ENCODE measurements at regions not wholly inside any gene's neighbourhood (a gene's known extent, or its start where the extent isn't known, plus 50 kb on each side); places are given as distances from the start of the nearest gene placed in this dataset.
"Not testable (repeated sequence)": the region's sequence is repeated elsewhere in the genome, so short reads cannot be mapped to it uniquely, and the experiment has no call there.

DNA sequence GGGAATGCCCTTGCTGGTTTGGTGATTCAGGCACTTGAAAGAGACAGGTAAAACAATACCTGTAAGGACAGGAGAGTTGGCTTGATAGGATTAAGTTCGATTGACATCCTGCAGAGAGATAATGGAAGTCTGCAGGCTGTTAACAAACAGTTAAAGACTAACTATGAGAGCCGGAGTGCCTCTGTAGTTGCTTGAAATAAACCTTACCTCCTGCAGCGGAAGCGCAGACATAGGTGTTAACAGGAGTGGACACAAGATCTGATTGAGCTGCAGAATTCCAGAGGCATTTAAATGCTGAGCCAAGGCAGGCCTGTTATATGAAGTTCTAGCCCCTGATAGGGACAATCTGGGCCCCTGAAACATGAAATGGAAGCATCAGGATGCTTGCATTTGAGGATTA lies 416.7 kb upstream of the MAOA start:
- no peak for DNase-seq

DNA sequence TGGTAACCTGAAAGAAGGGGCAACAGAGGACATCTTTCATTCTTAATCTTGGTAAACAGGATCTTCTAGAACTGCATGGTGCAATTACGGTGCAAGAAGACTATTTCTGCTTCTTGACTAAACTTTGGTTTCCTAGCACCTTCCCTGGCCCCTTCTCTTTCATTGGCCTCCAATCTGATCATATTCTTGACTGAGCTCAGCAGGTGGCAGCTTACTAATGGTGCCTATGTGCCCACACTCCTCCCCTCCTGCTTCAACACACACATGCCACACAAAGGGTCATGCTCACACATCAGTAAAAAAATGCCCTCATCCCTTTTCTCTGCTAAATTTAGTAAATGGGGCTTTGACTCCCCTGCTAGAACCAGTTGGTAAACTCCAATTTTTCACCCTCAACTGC lies 400.5 kb upstream of the MAOA start:
- DNase-seq: no peak

GRCh38 chrX:43266487-43266886 lies 389.6 kb upstream of the MAOA start:
- DNase-seq: no peak

GRCh38 chrX:43267652-43268051 lies 388.4 kb upstream of the MAOA start:
- no peak for DNase-seq

- no peak for DNase-seq
These were observed 386.9 kb upstream of the MAOA start for GRCh38 chrX:43269201-43269600.

DNA sequence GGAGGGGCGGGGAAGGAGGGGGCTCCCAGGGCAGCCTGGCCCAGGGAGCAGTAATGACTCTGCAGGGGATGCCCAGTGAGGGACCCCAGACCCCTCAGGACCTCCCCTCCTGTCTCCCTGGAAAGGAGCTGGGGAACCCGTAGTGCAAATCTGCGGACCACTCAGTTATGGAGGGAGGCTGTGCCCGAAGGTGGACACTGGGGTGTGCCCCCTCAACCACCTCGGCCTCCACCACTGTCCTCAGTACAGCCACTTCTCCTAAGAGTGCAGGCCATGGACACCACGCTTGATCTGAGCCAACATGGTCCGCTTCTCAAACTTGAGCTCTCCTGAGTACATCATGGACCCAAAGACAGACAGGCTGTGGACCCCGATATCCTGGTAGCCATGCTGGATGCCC lies 378.2 kb upstream of the MAOA start:
- DNase-seq: no peak

GRCh38 chrX:43278440-43278839 lies 377.7 kb upstream of the MAOA start:
- no peak for DNase-seq

DNA sequence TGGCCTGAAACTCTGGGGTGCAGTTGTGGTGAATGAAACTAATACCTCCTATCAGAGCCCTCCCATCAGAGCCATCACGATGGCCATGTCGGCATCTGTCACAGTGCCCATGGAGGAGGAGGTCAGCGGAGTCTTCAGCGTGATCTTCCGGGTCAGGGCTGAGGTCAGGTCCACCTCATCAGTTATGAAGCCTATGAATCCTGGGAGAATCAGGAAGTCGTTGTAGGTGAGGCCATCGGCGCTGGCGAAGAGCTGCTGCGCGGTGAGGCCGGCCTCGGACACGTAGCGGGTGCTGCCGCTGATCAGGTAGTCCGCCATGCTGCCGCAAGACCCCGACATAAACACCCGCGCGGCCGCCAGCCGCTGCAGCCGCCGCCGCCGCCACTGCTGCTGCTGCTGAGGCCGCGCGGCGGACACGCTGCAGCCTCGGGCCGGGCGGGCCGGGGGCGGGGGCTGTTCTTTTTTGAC lies 376.7 kb upstream of the MAOA start:
- DNase-seq: no peak

DNA sequence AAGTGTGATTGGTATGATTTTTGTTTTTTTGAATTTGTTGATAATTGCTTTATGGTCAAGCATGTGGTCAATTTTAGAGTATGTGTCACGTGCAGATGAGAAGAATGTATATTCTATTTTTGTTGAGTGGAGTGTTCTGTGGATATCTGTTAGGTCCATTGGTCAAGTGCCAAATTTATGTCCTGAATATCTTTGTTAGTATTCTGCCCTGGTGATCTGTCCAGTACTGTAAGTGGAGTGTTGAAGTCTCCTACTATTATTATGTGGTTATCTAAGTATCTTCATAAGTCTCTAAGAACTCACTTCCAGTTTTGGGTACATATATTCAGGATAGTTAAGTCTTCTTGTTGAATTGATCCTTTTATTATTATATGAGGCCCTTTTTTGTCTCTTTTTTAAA lies 372.9 kb upstream of the MAOA start:
- no peak for DNase-seq

GRCh38 chrX:43311625-43312024 lies 344.5 kb upstream of the MAOA start:
- not testable (repeated sequence) for DNase-seq

DNA sequence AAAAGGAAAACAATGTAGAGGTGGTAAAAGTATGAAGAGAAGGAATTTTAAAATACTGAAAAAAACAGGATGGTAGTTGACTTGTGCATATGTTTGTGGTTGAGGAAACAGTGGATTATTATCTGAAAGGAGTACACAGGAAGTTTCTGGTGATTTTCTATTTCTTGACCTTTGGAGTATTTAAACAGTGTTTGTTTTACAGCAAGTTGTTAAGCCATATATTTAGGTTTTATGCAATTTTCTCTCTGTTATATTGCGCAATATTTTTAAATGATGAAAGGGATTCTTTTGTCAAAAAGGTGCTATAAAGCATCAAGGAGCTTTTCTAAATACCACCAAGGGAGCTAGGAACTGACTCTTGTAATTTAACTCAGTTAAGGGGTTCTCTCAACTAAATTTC lies 343.1 kb upstream of the MAOA start:
- DNase-seq: no peak

- no peak for DNase-seq
These were observed 341.6 kb upstream of the MAOA start for GRCh38 chrX:43314525-43314924.

- DNase-seq: no peak
These were observed 340.5 kb upstream of the MAOA start for GRCh38 chrX:43315622-43316021.

- DNase-seq: no peak
These were observed 340.0 kb upstream of the MAOA start for GRCh38 chrX:43316146-43316545.

DNA sequence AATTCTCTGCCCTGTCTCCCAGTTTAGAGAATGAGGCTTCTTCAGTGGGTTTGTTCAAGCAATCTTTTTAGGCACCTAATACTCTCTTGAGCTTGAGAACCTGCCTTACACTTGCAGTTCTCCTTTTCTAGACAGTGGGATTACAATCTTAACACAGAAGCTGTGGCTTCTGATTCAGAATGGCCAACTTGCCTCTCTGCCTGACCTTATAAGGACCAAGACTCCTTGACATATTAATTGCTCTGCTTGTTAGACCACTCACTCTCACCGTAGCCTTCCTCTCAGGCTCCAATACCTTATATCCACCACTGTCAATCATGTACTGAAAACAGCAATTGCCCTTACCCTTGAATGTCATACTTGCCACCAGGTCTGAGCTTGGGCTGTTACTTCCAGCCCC lies 338.7 kb upstream of the MAOA start:
- DNase-seq: no peak

DNA sequence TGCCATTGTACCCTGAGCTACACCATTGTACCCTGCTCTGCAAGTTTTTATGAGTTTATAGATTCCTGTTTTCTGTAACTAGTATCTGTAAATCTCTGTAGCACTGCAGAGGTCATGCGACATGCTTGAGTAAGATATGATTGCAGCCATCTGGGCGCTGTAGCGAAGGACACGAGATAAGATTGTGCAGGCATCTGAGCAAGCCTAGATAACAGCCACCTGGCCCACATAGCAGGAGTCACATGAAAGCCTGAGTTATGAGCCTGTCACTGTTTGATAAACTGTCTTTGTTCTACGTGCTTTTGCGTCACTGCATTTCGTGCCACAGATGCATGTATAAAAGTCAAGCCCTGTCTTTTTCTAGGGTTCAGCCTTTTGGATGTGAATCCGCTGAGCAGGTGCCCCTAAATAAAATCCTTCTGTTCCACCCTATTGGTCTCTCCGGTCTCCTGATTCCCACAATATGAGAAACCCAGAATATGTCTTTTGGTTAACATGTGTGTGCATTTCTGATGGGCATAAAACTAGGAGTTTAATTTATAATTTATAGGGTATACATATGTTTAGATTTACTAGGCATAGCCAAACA lies 327.6 kb upstream of the MAOA start:
- no peak for DNase-seq

GRCh38 chrX:43333543-43333942 lies 322.6 kb upstream of the MAOA start:
- no peak for DNase-seq

DNA sequence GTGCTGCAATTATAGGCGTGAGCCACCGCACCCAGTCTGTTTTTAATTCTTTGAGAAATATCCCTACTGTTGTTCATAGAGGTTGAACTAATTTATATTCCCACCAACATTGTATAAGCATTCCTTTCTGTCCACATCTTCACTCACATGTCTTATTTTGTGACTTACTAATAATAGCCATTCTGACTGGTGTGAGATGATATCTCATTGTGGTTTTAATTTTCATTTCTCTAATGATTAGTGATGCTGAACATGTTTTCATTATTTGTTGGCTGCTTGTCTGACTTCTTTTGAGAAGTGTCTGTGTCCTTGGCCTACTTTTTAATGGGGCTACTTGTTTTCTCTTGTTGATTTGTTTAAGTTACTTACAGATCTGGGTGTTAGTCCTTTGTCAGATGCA lies 310.9 kb upstream of the MAOA start:
- DNase-seq: no peak

DNA sequence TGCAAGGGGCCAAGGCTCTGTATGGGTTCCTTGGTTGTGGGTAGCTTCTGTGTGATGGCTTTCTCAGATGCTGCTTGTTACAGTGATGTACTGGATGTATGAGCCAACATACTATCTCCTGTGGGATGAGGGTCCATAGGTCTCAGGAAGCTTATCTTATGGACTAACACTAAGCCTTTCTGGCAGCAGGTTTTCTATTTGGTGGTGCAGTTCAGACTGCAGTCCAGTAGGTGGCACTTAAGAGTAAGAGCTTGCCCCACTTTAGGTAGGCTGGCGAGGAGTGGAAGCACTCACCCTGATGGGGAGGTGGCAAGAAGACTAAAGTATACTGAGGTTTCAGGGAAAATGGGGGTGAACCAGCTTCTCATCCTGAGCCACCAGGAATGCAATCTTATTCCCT lies 306.7 kb upstream of the MAOA start:
- peak; percentile 7 for DNase-seq

DNA sequence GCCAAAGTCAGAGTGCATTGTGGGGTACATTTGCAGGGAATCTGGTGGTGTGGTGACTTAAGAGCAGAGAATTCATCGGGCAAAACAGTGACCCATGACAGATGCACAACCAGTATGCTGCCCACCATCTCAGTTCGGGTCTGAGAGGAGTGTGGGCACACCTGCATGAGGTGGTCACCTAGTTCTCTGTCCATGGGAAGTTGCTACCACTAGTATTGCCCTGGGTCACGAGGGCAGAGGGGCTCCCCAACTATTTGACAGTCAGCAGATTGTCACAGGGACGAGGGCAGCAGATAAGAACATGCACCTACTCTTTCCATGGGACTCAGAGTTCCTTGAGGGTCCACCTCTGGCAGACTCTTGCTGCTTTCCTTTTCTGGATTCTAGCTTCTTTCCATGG lies 305.2 kb upstream of the MAOA start:
- DNase-seq: no peak

- no peak for DNase-seq
These were observed 298.4 kb upstream of the MAOA start for GRCh38 chrX:43357741-43358140.

- no peak for DNase-seq
These were observed 283.1 kb upstream of the MAOA start for GRCh38 chrX:43373032-43373431.

DNA sequence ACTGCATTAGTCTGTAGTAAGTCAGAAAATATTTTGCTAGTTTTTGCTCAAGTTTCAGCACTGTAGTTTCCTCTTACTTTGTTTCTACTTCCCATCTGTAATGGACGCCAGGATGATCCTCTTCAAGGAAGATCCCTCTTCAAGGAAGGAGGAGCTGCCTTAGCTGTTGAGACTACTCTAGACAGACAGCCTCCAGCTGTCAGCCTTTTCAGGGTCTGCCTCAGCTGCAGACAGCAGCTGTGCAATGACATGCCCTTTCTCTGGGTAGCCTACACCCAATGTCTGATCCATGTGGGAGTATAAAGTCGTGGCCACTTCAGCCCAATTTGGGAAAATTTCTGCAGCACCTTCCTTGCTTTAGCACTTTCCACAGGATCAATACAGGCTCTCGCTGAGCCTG lies 281.0 kb upstream of the MAOA start:
- no peak for DNase-seq

DNA sequence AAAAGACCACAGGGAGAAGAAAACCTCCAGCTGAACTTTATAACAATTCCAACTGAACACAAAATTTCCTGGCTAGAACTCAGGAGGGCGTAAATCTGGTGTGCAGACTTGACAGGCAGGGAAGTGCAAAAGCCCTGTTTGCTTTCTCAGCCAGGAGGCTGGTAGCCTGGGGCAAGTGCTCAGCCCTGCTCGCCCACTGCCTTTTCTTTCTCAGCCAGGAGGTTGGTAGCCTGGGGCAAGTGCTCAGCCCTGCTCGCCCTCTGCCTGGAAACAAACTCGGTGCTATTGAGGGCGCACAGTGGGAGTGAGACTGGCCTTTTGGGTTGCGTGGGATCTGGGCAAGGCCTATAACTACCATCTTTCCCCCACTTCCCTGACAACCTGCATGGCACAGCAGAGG lies 275.4 kb upstream of the MAOA start:
- DNase-seq: no peak

GRCh38 chrX:43386875-43387274 lies 269.2 kb upstream of the MAOA start:
- DNase-seq: no peak

DNA sequence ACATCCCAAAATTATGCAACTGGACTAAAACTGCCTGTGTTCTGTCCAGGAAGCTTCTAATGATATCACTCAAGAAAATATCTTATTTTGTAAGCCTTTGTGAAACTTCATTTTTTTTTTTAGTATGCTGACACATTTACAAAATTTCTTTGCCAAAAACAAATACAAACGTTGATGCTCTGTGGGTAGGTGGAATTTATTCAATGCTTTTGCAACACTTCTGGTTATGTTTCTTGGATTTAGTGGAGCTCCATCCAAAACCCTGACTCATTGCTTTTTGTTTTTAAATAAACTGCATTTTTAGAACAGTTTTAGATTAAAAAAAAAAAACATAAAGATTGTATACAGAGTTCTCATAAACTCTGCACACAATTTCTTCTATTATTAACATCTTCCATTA lies 250.9 kb upstream of the MAOA start:
- no peak for DNase-seq
